Activated naive CD4-positive, alpha-beta T cell treated with anti-CD3 and anti-CD28 coated beads, Interleukin-2, amount 50 U/mL, for 24 hours (primary cell): ENCODE measurements at regions not wholly inside any gene's neighbourhood (a gene's known extent, or its start where the extent isn't known, plus 50 kb on each side); places are given as distances from the start of the nearest gene placed in this dataset.

ENCODE experiments used
- H3K27ac Mint-ChIP-seq: one replicate; pipeline ENCODE4 v1.8.0; 2021; ENCODE audit warnings: mild to moderate bottlenecking, mixed read lengths
- H3K27me3 Mint-ChIP-seq: one replicate; pipeline ENCODE4 v1.8.0; 2021; ENCODE audit warnings: mixed read lengths
- H3K36me3 Mint-ChIP-seq: one replicate; pipeline ENCODE4 v1.8.0; 2021; ENCODE audit warnings: mixed read lengths
- H3K4me1 Mint-ChIP-seq: one replicate; pipeline ENCODE4 v1.8.0; 2021; ENCODE audit warnings: mixed read lengths
- H3K4me3 Mint-ChIP-seq: one replicate; pipeline ENCODE4 v1.8.0; 2021; ENCODE audit warnings: mild to moderate bottlenecking, mixed read lengths
- H3K9me3 Mint-ChIP-seq: one replicate; pipeline ENCODE4 v1.8.0; 2021; ENCODE audit warnings: mixed read lengths

GRCh38 chr18:10009321-10010144 lies 95.7 kb downstream of the VAPA start:
- H3K36me3 Mint-ChIP-seq = no peaks in the 10 kb centered on the region
- no peaks in the 10 kb centered on the region for H3K4me1 Mint-ChIP-seq
- H3K4me3 Mint-ChIP-seq = no peak overlapping the region
- peaks cover 1% of the 10 kb centered on the region for H3K27me3 Mint-ChIP-seq
- no peak overlapping the region for H3K27ac Mint-ChIP-seq
- H3K9me3 Mint-ChIP-seq = no peaks in the 10 kb centered on the region

GRCh38 chr18:10010611-10011015 lies 96.8 kb downstream of the VAPA start:
- Mint-ChIP-seq H3K9me3 (no peaks in the 10 kb centered on the region), H3K27me3 (peaks cover 1% of the 10 kb centered on the region), H3K27ac (no peak overlapping the region), H3K4me3 (no peak overlapping the region), H3K36me3 (no peaks in the 10 kb centered on the region), H3K4me1 (no peaks in the 10 kb centered on the region)

DNA sequence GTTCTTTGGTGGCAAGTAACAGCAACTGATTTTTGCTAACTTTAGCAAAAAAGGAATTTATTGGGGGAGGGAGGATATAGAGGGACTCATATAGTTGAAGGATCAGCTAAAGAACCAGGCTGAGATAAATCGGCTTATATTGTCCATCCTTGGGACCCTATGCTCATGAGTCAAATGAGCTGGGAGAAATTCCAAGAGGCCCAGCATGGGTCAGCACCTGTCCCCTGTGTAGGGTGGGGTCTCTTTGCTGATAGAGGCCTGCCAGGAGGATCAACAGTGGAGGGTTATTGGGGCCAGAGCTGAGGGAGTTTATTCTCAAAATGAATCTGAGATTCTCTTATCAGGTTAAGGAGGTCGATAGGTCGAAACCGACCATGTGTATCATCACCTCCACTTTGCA lies 97.2 kb downstream of the VAPA start:
- Mint-ChIP-seq H3K27ac (no peak overlapping the region), H3K9me3 (no peaks in the 10 kb centered on the region), H3K4me3 (no peak overlapping the region), H3K27me3 (peaks cover 1% of the 10 kb centered on the region), H3K4me1 (no peaks in the 10 kb centered on the region), H3K36me3 (no peaks in the 10 kb centered on the region)

DNA sequence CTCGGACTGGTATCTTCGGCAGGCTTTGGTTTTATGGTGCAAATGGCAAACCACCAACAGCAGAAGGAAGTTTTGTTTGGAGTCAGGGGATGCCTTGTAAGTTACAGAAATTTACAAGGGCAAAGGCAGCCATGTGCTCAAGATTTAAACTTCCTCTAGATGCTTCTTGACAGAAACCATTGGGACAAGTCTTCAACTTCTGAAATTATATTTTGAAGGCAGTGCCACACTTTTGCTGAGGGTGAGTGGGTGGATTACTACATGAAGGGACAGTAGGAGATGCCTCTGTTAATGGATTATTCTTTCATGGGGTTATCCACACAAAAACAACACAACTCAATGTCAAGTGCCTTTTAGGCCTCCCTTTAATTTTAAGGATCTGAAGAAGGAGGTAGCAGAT lies 97.9 kb downstream of the VAPA start:
- Mint-ChIP-seq H3K27ac (no peak overlapping the region), H3K4me3 (no peak overlapping the region), H3K4me1 (peaks cover 5% of the 10 kb centered on the region), H3K36me3 (no peaks in the 10 kb centered on the region), H3K9me3 (no peaks in the 10 kb centered on the region), H3K27me3 (peaks cover 1% of the 10 kb centered on the region)

GRCh38 chr18:10012526-10012925 lies 98.7 kb downstream of the VAPA start:
- Mint-ChIP-seq H3K4me3 (no peak overlapping the region), H3K36me3 (no peaks in the 10 kb centered on the region), H3K27me3 (peaks cover 1% of the 10 kb centered on the region), H3K9me3 (no peaks in the 10 kb centered on the region), H3K4me1 (peaks cover 5% of the 10 kb centered on the region), H3K27ac (no peak overlapping the region)

DNA sequence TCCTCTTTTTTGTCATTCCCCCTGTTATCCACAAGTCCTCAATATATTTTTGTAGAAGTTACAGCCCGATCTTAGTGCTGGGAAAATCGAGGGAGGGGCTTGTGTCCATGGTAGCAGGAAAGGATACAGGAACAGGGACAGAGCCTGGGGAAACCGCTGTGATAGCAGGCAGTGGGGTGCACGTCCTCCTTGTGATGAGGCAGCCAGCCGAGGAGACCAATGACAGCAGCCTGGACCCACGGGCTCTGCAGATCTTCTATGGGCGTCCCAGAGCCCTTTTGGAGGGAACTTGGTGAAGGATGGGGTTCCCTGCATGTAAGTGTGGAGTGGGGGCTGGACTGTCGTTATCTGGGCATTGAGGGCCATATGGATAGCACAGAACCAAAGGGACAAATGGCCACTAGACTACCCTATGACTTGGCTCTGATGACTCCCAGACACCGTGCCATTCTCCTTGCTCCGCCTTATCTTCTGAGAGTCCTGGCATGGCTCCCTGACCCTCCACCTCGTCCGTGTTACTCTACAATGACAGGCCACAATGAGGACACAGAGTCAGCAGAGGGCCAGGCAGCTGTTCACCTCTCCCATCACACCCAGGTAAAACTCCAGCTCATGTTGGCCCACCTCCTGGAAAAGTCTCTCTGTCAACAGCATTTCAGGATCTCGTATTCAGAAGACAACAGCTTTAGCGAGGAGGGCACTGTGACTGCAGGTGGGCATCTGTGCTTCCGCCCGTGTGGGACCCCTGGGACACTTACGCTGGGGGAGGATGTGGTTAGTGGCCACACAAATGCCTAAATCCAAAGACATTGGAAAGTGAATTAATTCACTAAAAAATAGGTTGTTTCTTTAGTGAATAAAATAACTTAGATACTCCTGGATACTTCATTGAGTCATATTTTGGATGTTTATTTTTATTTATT lies 100.1 kb downstream of the VAPA start:
- no peaks in the 10 kb centered on the region for H3K27me3 Mint-ChIP-seq
- peaks cover 5% of the 10 kb centered on the region for H3K4me1 Mint-ChIP-seq
- no peaks in the 10 kb centered on the region for H3K9me3 Mint-ChIP-seq
- no peak overlapping the region for H3K27ac Mint-ChIP-seq
- no peak overlapping the region for H3K4me3 Mint-ChIP-seq
- H3K36me3 Mint-ChIP-seq = no peaks in the 10 kb centered on the region

GRCh38 chr18:10015288-10015701 lies 101.5 kb downstream of the VAPA start:
- H3K4me3 Mint-ChIP-seq = no peak overlapping the region
- H3K27ac Mint-ChIP-seq = no peak overlapping the region
- no peaks in the 10 kb centered on the region for H3K27me3 Mint-ChIP-seq
- H3K36me3 Mint-ChIP-seq = no peaks in the 10 kb centered on the region
- H3K9me3 Mint-ChIP-seq = no peaks in the 10 kb centered on the region
- peaks cover 5% of the 10 kb centered on the region for H3K4me1 Mint-ChIP-seq

DNA sequence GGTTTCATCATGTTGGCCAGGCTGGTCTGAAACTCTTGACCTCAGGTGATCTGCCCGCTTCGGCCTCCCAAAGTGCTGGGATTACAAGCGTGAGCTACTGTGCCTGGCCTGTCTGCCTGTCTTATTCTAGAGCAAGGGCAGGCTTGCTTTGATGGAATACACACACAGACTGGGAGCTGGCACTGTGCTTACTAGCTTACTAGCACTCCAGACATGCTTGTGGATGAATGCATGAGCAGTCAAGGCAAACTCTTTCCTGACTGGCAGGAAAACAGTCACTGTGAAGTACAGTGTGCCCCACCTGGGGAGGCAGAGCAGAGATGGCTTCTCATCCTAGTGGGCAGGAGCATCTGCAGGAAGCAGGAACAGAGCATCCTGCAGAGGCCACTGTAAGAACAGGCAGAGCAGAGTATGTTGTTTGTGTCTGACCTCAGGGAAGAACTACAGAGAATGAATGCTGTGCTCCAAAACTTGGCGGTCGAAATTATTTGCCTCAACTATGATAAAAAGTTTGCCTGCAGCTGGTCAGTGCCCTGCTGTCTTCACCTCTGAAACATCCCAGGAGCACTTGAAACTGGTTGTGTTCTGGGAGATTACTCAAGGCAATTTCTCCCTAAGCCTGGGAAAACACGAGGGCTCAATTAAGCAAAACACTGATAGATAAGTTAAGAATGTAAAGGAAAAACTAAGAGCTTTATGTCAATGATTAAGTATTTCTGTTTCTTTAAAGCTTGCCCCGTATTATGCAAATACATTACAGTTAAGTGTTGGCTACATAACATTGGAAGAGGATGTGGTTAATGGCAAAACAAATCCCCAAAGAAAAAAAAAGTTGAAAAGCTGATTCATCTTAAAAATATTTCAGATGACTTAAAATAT lies 102.4 kb downstream of the VAPA start:
- Mint-ChIP-seq H3K4me1 (peaks cover 5% of the 10 kb centered on the region), H3K4me3 (no peak overlapping the region), H3K27me3 (no peaks in the 10 kb centered on the region), H3K27ac (no peak overlapping the region), H3K9me3 (no peaks in the 10 kb centered on the region), H3K36me3 (no peaks in the 10 kb centered on the region)

GRCh38 chr18:10017043-10017442 lies 103.2 kb downstream of the VAPA start:
- H3K36me3 Mint-ChIP-seq = no peaks in the 10 kb centered on the region
- H3K4me1 Mint-ChIP-seq = peaks cover 5% of the 10 kb centered on the region
- no peak overlapping the region for H3K27ac Mint-ChIP-seq

DNA sequence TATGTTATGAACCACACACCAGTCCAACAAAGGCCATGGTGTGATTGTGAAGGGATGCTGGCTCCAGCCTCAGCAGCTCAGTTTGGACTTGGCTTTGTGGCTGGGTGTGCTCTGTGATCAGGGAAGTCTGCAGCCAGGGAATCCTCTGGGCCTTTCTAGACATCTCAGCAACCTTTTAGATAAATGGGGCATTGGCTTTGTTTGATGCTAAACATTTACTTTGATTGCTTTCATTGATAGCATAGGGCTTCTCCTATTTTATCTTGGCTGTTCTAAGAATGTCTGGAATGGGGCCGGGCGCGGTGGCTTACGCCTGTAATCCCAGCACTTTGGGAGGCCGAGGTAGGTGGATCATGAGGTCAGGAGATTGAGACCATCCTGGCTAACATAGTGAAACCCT lies 104.5 kb downstream of the VAPA start:
- Mint-ChIP-seq H3K27me3 (no peaks in the 10 kb centered on the region), H3K4me1 (peaks cover 5% of the 10 kb centered on the region), H3K27ac (no peak overlapping the region), H3K4me3 (no peak overlapping the region), H3K9me3 (no peaks in the 10 kb centered on the region), H3K36me3 (no peaks in the 10 kb centered on the region)

More at GRCh38 chr18:10017043-10017442, 103.2 kb downstream of the VAPA start:
- H3K4me3 Mint-ChIP-seq = no peak overlapping the region
- no peaks in the 10 kb centered on the region for H3K9me3 Mint-ChIP-seq
- no peaks in the 10 kb centered on the region for H3K27me3 Mint-ChIP-seq

DNA sequence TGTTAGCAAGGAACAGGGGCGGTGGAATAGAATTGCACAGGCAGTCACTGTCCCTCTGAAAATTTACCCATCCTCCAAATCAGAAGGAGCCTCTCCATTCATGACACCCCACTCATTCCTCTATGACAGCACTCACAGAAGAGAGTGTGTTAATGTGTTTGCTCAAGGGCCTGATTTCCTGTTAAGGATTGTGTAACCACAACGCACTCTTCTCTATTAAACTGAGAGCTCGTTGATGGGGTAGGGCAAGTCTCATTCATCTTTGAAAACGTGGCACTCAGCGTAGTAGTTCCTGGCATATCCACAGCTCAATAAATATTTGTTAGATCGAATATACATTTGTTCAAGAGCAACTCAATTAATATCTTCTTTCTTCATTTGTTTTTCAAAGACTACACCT lies 106.4 kb downstream of the VAPA start:
- Mint-ChIP-seq H3K4me3 (no peak overlapping the region), H3K4me1 (peaks cover 5% of the 10 kb centered on the region), H3K9me3 (no peaks in the 10 kb centered on the region), H3K36me3 (no peaks in the 10 kb centered on the region), H3K27ac (no peak overlapping the region), H3K27me3 (no peaks in the 10 kb centered on the region)

GRCh38 chr18:10022365-10022764 lies 108.5 kb downstream of the VAPA start:
- no peaks in the 10 kb centered on the region for H3K4me1 Mint-ChIP-seq
- no peaks in the 10 kb centered on the region for H3K9me3 Mint-ChIP-seq
- H3K4me3 Mint-ChIP-seq = no peak overlapping the region
- no peak overlapping the region for H3K27ac Mint-ChIP-seq
- H3K27me3 Mint-ChIP-seq = no peaks in the 10 kb centered on the region
- no peaks in the 10 kb centered on the region for H3K36me3 Mint-ChIP-seq

DNA sequence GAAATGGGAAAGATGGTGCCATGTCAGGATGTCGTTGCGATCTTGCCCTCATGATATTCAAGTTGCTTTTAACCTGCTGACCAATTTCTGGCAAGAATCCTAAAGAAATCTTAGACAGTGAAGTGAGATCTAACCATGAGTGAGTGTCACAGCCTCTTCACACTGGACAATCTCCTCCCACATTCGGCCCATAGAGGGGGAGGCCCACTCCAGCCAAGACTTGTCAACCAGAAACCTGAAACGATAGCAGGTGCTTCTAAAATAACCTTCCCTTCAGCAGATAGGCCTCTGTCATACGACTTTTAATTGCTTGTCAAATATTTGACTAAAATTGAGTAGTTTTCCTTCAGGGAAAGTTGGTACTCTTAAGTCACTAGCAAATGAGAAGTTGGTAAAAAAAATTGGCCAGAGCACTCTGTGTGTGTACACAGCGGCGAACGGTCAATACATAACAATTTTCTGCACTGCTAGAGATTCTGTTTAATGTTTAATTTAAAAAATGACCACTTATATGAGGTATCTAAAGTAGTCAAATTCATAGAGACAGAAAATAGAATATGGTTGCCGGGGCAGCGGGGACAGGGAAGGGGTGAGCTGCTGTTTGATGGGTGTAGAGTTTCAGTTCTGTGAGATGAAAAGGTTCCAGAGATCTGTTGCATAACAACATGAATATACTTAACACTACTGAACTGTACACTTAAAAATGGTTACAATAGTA lies 110.2 kb downstream of the VAPA start:
- Mint-ChIP-seq H3K27ac (no peak overlapping the region), H3K27me3 (peaks cover 1% of the 10 kb centered on the region), H3K36me3 (no peaks in the 10 kb centered on the region), H3K4me1 (no peaks in the 10 kb centered on the region), H3K4me3 (no peak overlapping the region), H3K9me3 (no peaks in the 10 kb centered on the region)

- Mint-ChIP-seq H3K9me3 (no peaks in the 10 kb centered on the region), H3K27ac (no peak overlapping the region), H3K27me3 (peaks cover 3% of the 10 kb centered on the region), H3K4me1 (no peaks in the 10 kb centered on the region), H3K36me3 (no peaks in the 10 kb centered on the region), H3K4me3 (no peak overlapping the region)
Observed at GRCh38 chr18:10025711-10026670, 112.2 kb downstream of the VAPA start.
